ENCODE measurements at regions not wholly inside any gene's neighbourhood (a gene's known extent, or its start where the extent isn't known, plus 50 kb on each side); places are given as distances from the start of the nearest gene placed in this dataset.

DNA sequence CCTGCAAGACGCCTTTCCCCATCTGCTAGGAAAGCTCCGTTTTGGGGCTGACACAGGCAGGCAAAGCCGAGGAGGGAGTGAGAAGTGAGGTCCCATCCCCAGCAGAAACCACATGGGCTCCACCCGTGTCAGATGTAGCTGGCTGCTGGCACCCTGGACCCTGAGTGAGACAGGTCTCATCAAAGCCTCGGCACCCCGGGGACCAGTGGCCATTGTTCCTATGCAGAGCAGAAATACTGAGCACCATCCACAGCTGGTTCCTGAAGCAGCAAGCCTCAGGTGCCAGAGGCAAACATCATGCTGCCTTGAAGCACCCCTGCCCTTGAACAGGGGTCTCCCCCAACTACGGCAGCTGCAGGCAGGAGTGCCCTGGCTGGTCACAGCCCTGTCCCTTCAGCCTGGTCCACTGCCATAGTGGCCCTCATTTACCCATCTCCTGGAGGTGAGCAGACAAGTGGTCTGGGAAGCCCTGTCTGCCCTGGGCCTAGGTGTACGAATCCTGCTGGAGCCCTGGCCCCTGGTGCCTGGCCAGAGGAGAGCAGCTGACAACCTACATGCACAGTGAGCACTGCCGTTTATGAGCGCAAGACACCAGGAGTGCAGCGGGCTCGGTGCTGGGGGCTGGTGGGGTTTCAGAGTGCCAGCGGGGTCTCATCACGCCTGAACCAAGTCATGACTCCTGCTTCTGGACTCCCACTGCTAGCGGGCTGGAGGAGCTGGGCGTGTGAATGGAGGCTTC, 289.8 kb upstream of the RTL1 start:
- Histone ChIP-seq H3K79me2 (ENCODE audit: insufficient read depth, low read depth, low read length) (no peaks in the 10 kb centered on the region), H3K9me2 (ENCODE audit: insufficient read depth, low read length) (no peaks in the 10 kb centered on the region), H3K4me3 (ENCODE audit: low read depth, low read length, poor library complexity, severe bottlenecking) (no peak overlapping the region), H3K9me3 (ENCODE audit: low read length) (no peaks in the 10 kb centered on the region), H3K4me2 (ENCODE audit: low read length) (no peak overlapping the region), H2AFZ (ENCODE audit: low read length) (no peak overlapping the region), H3K4me1 (ENCODE audit: insufficient read depth, low read length, poor library complexity, severe bottlenecking) (no peaks in the 10 kb centered on the region), H3K27ac (ENCODE audit: low read depth, low read length, poor library complexity, severe bottlenecking) (no peak overlapping the region), H3K36me3 (ENCODE audit: insufficient read depth, low read length) (no peaks in the 10 kb centered on the region), H4K20me1 (ENCODE audit: insufficient read depth, low read length) (no peaks in the 10 kb centered on the region)
- no peak for DNase-seq (ENCODE audit: low spot score)
- CTCF ChIA-PET (ENCODE audit: unreplicated experiment), result no interaction called here
- POLR2A ChIA-PET, result no interaction called here
- intact Hi-C loops (cut with micrococcal nuclease; ENCODE audit: unreplicated experiment), result no loop called here
- BruUV-seq (replicated peaks), result no TSS peak
- no peak for TF ChIP-seq EZH2phosphoT487 (IDR thresholded peaks at IDR 0.05; ENCODE audit: borderline replicate concordance, low read depth, low read length)
- TF ChIP-seq, protein P1, sequence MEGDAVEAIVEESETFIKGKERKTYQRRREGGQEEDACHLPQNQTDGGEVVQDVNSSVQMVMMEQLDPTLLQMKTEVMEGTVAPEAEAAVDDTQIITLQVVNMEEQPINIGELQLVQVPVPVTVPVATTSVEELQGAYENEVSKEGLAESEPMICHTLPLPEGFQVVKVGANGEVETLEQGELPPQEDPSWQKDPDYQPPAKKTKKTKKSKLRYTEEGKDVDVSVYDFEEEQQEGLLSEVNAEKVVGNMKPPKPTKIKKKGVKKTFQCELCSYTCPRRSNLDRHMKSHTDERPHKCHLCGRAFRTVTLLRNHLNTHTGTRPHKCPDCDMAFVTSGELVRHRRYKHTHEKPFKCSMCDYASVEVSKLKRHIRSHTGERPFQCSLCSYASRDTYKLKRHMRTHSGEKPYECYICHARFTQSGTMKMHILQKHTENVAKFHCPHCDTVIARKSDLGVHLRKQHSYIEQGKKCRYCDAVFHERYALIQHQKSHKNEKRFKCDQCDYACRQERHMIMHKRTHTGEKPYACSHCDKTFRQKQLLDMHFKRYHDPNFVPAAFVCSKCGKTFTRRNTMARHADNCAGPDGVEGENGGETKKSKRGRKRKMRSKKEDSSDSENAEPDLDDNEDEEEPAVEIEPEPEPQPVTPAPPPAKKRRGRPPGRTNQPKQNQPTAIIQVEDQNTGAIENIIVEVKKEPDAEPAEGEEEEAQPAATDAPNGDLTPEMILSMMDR (conservative IDR thresholded peaks at IDR 0.05; ENCODE audit: low read length), result no peak

DNA sequence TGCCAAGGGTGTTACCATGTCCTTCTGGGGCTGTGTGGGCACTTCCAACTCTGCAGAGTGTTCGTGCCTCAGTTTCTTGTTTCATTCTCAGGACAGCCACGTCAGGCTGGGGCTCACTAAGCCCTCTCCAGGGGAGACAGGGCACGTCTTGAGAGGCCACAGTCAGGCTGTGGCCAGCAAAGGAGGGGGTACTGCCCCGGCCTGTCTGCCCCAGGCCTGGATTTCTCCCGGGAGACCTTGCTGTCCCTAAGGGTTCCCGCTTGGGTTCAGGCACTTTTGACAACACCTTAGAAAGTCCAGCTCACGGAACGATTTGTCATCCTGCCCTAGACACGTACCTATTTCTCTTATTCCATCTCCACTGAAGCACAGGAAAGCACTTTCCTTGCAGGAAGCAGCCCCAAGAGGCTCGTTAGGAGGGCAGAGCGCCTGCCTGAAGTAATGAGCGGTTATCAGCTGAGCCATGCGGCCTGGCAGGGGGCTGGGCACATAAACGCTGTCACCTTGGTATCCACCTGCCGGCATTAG, 290.4 kb upstream of the RTL1 start:
- BruUV-seq (replicated peaks), result no TSS peak
- POLR2A ChIA-PET, result no interaction called here
- no peaks in the 10 kb centered on the region for H3K79me2 ChIP-seq (ENCODE audit: insufficient read depth, low read depth, low read length)
- H3K4me1 ChIP-seq (ENCODE audit: insufficient read depth, low read length, poor library complexity, severe bottlenecking), result no peaks in the 10 kb centered on the region
- no peaks in the 10 kb centered on the region for H3K36me3 ChIP-seq (ENCODE audit: insufficient read depth, low read length)
- H3K27ac ChIP-seq (ENCODE audit: low read depth, low read length, poor library complexity, severe bottlenecking), result no peak overlapping the region
- no peaks in the 10 kb centered on the region for H3K9me3 ChIP-seq (ENCODE audit: low read length)
- H3K4me3 ChIP-seq (ENCODE audit: low read depth, low read length, poor library complexity, severe bottlenecking), result no peak overlapping the region
- intact Hi-C loops (cut with micrococcal nuclease; ENCODE audit: unreplicated experiment), result no loop called here
- H3K4me2 ChIP-seq (ENCODE audit: low read length), result no peak overlapping the region
- TF ChIP-seq, protein P1 (conservative IDR thresholded peaks at IDR 0.05; ENCODE audit: low read length), result no peak
- TF ChIP-seq EZH2phosphoT487 (IDR thresholded peaks at IDR 0.05; ENCODE audit: borderline replicate concordance, low read depth, low read length), result no peak
- no peak overlapping the region for H2AFZ ChIP-seq (ENCODE audit: low read length)
- no peak for DNase-seq (ENCODE audit: low spot score)
- no peaks in the 10 kb centered on the region for H3K9me2 ChIP-seq (ENCODE audit: insufficient read depth, low read length)
- no peaks in the 10 kb centered on the region for H4K20me1 ChIP-seq (ENCODE audit: insufficient read depth, low read length)
- CTCF ChIA-PET (ENCODE audit: unreplicated experiment), result no interaction called here

All from OCI-LY7 (cell line).